GM21423 (cell line): ENCODE measurements at regions not wholly inside any gene's neighbourhood (a gene's known extent, or its start where the extent isn't known, plus 50 kb on each side); places are given as distances from the start of the nearest gene placed in this dataset.

Source experiments
- ATAC-seq: cut with Tn5 transposase; IDR thresholded peaks from one replicate; pipeline ENCODE4 v1.9.1; 2021; ENCODE audit warnings: mild to moderate bottlenecking, moderate library complexity; ENCODE audit not compliant: unreplicated experiment

- ATAC-seq, result no peak
These were observed 52.1 kb upstream of the CCNG1 start for GRCh38 chr5:163385271-163385670.

GRCh38 chr5:163385824-163386223 lies 51.6 kb upstream of the CCNG1 start:
- no peak for ATAC-seq

- no peak for ATAC-seq
These were observed 51.0 kb upstream of the CCNG1 start for GRCh38 chr5:163386352-163386751.

- ATAC-seq, result no peak
These were observed 49.6 kb upstream of the CCNG1 start for GRCh38 chr5:163387589-163388343.
